ENCODE measurements at regions not wholly inside any gene's neighbourhood (a gene's known extent, or its start where the extent isn't known, plus 50 kb on each side); places are given as distances from the start of the nearest gene placed in this dataset.

DNA sequence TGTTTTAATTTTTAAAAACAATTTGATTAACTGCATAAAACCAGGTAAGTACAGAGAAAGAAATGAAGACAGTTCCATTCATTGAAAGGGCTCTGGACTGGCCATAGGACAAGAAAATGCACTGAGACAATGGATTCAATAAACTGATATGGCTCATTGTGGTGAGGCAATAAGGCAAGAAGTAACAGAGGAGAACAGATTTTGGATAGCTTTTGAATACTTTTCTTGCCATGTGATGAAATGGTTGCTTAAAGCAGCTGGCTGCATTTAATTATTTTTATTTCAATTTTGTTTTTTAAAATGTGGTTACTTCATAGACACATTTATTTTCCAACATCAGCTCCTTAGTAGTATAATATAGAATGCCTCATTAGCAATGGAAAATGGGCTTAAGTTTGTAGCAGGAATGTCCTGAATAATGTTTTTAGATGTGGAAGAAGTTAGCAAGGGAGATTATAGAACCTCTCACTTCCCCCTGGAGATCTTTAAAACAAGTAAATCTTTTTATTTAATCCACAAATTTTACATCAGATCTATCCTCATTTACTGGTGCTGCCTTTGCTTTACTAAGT is 646.9 kb upstream of the ZEB2 start:
- no peaks in the 10 kb centered on the region for H4K20me1 ChIP-seq (ENCODE audit: low read length)
- BruUV-seq (replicated peaks): no TSS peak
- no peaks in the 10 kb centered on the region for H3K79me2 ChIP-seq (ENCODE audit: low read length)
- no peaks in the 10 kb centered on the region for H3K9me2 ChIP-seq (replicated peaks; ENCODE audit: low read length)
- no peak overlapping the region for H3K27ac ChIP-seq (ENCODE audit: low read length)
- no peaks in the 10 kb centered on the region for H3F3A ChIP-seq (ENCODE audit: low read length, unreplicated experiment)
- TF ChIP-seq EZH2 (IDR thresholded peaks at IDR 0.05; ENCODE audit: low read length, unreplicated experiment) (no peak), EZH2phosphoT487 (IDR thresholded peaks at IDR 0.05; ENCODE audit: borderline replicate concordance, low read length) (no peak)
- TF ChIP-seq, protein P1, sequence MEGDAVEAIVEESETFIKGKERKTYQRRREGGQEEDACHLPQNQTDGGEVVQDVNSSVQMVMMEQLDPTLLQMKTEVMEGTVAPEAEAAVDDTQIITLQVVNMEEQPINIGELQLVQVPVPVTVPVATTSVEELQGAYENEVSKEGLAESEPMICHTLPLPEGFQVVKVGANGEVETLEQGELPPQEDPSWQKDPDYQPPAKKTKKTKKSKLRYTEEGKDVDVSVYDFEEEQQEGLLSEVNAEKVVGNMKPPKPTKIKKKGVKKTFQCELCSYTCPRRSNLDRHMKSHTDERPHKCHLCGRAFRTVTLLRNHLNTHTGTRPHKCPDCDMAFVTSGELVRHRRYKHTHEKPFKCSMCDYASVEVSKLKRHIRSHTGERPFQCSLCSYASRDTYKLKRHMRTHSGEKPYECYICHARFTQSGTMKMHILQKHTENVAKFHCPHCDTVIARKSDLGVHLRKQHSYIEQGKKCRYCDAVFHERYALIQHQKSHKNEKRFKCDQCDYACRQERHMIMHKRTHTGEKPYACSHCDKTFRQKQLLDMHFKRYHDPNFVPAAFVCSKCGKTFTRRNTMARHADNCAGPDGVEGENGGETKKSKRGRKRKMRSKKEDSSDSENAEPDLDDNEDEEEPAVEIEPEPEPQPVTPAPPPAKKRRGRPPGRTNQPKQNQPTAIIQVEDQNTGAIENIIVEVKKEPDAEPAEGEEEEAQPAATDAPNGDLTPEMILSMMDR (conservative IDR thresholded peaks at IDR 0.05; ENCODE audit: low read depth, low read length): no peak
- no peak overlapping the region for H2AFZ ChIP-seq (ENCODE audit: low read length)
- no peaks in the 10 kb centered on the region for H3K27me3 ChIP-seq (ENCODE audit: low read length)
- DNase-seq: no peak
- no peaks in the 10 kb centered on the region for H3K4me1 ChIP-seq (ENCODE audit: insufficient read depth, low read length)
- H3K9me3 ChIP-seq (ENCODE audit: low read length): no peaks in the 10 kb centered on the region
- intact Hi-C loops (cut with micrococcal nuclease): no loop called here
- no peak overlapping the region for H3K9ac ChIP-seq (ENCODE audit: low read length)
- no peak overlapping the region for H3K4me3 ChIP-seq (ENCODE audit: low read length)
- ChIA-PET POLR2A (ENCODE audit: unreplicated experiment) (no interaction called here), CTCF (no interaction called here)
- no peak for ATAC-seq
- no peaks in the 10 kb centered on the region for H3K36me3 ChIP-seq (ENCODE audit: low read depth, low read length)
- H3K4me2 ChIP-seq (ENCODE audit: low read length): no peak overlapping the region

DNA sequence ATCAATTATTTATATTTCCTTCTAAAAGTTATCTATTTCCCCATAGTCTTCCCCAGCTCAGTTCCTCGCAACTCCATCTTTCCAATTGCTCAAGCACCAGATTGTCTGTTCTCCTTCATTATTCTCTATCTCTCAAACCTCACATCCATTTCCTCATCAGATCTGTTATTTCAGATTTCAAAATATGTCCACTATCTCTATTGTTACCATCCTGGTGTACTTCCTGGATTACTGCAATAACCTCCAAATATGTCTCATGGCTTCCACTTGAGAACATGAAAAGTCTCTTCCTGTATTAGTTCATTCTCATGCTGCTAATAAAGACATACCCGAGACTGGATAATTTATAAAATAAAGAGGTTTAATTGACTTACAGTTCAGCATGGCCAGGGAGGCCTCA is 641.7 kb upstream of the ZEB2 start:
- no peak overlapping the region for H3K9ac ChIP-seq (ENCODE audit: low read length)
- no peaks in the 10 kb centered on the region for H3K9me2 ChIP-seq (replicated peaks; ENCODE audit: low read length)
- BruUV-seq (replicated peaks): no TSS peak
- H3K4me1 ChIP-seq (ENCODE audit: insufficient read depth, low read length): peaks cover 8% of the 10 kb centered on the region
- no peak overlapping the region for H3K4me2 ChIP-seq (ENCODE audit: low read length)
- no peaks in the 10 kb centered on the region for H3K27me3 ChIP-seq (ENCODE audit: low read length)
- ATAC-seq (no peak), DNase-seq (no peak)
- intact Hi-C loops (cut with micrococcal nuclease): no loop called here
- H3K9me3 ChIP-seq (ENCODE audit: low read length): no peaks in the 10 kb centered on the region
- no peak overlapping the region for H3K4me3 ChIP-seq (ENCODE audit: low read length)
- H3K36me3 ChIP-seq (ENCODE audit: low read depth, low read length): no peaks in the 10 kb centered on the region
- ChIA-PET CTCF (no interaction called here), POLR2A (ENCODE audit: unreplicated experiment) (no interaction called here)
- H2AFZ ChIP-seq (ENCODE audit: low read length): no peak overlapping the region
- H3K79me2 ChIP-seq (ENCODE audit: low read length): no peaks in the 10 kb centered on the region
- H3F3A ChIP-seq (ENCODE audit: low read length, unreplicated experiment): no peaks in the 10 kb centered on the region
- no peak for TF ChIP-seq EZH2phosphoT487 (IDR thresholded peaks at IDR 0.05; ENCODE audit: borderline replicate concordance, low read length)
- TF ChIP-seq EZH2 (IDR thresholded peaks at IDR 0.05; ENCODE audit: low read length, unreplicated experiment): no peak
- TF ChIP-seq, protein P1 (conservative IDR thresholded peaks at IDR 0.05; ENCODE audit: low read depth, low read length): no peak
- H3K27ac ChIP-seq (ENCODE audit: low read length): no peak overlapping the region
- H4K20me1 ChIP-seq (ENCODE audit: low read length): no peaks in the 10 kb centered on the region

DNA sequence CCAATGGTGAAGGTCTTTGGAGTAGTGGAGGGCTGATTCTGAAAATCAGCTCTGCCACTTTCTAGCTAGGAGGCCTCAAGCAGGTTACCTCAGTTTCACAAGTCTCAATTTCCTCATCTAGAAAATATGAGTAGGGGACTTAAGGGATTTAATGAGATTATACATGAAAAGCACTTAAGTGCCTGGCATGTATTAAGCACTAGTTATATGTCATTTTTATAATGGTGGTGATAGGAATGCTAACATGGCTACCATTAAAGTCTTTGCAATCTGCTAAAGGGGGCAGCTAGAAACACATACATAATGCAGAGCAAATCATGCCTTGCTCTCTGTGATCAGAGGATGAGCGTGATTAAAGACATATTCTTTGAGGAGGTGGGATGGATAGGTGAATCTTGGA is 640.9 kb upstream of the ZEB2 start:
- DNase-seq (no peak), ATAC-seq (no peak)
- Histone ChIP-seq H3K4me3 (ENCODE audit: low read length) (no peak overlapping the region), H3K9me3 (ENCODE audit: low read length) (no peaks in the 10 kb centered on the region), H3F3A (ENCODE audit: low read length, unreplicated experiment) (no peaks in the 10 kb centered on the region), H3K36me3 (ENCODE audit: low read depth, low read length) (no peaks in the 10 kb centered on the region), H4K20me1 (ENCODE audit: low read length) (no peaks in the 10 kb centered on the region), H3K79me2 (ENCODE audit: low read length) (no peaks in the 10 kb centered on the region), H3K4me2 (ENCODE audit: low read length) (no peak overlapping the region), H3K4me1 (ENCODE audit: insufficient read depth, low read length) (peaks cover 8% of the 10 kb centered on the region), H3K9me2 (replicated peaks; ENCODE audit: low read length) (no peaks in the 10 kb centered on the region), H2AFZ (ENCODE audit: low read length) (no peak overlapping the region), H3K27ac (ENCODE audit: low read length) (no peak overlapping the region), H3K9ac (ENCODE audit: low read length) (no peak overlapping the region), H3K27me3 (ENCODE audit: low read length) (no peaks in the 10 kb centered on the region)
- ChIA-PET POLR2A (ENCODE audit: unreplicated experiment) (no interaction called here), CTCF (no interaction called here)
- no TSS peak for BruUV-seq (replicated peaks)
- intact Hi-C loops (cut with micrococcal nuclease): no loop called here
- no peak for TF ChIP-seq EZH2 (IDR thresholded peaks at IDR 0.05; ENCODE audit: low read length, unreplicated experiment)
- TF ChIP-seq, protein P1 (conservative IDR thresholded peaks at IDR 0.05; ENCODE audit: low read depth, low read length): no peak
- TF ChIP-seq EZH2phosphoT487 (IDR thresholded peaks at IDR 0.05; ENCODE audit: borderline replicate concordance, low read length): no peak

All from PC-3 (cell line).